ENCODE measurements at regions not wholly inside any gene's neighbourhood (a gene's known extent, or its start where the extent isn't known, plus 50 kb on each side); places are given as distances from the start of the nearest gene placed in this dataset.

DNA sequence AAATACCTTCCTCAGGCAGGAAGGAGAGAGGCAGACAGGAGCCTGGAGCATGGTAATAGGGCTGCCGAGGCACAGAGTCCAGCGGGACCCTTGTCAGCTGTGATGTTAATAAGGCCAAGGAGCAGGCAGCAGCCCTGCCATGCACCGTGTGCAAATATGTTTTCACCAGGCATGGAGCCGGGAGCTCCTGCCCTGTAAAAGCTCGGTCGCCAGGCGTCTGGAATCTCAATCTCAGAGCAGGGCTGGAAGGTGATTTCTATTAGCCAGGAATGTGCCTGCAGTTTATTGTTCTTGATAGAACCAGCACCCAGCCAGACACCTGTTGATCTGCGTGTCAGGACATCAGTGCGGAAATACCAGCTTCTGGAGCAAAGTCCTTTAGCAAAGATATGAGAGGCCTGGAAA lies 469.8 kb downstream of the GLRX3 start:
- Histone ChIP-seq H3K4me1 (ENCODE audit: control insufficient read depth, insufficient read depth, low read length) (peaks cover 30% of the 10 kb centered on the region), H3K27ac (ENCODE audit: low read length) (peak overlapping the region; percentile 96), H3K9me3 (ENCODE audit: control insufficient read depth, low read depth, low read length) (peaks cover 3% of the 10 kb centered on the region), H3K27me3 (ENCODE audit: control insufficient read depth, insufficient read depth, low read length) (no peaks in the 10 kb centered on the region), H3K4me3 (ENCODE audit: low read length) (no peak overlapping the region), H3K36me3 (ENCODE audit: control insufficient read depth, insufficient read depth, low read length) (no peaks in the 10 kb centered on the region)
- no CpG with 5 or more reads among the region's 9 CpGs for WGBS (ENCODE audit: insufficient coverage, low lambda C conversion rate)
- DNase-seq: peak; percentile 91 to 98

- peak; percentile 78 to 90 for DNase-seq
- H3K4me3 ChIP-seq (ENCODE audit: low read length): no peak overlapping the region
- H3K27ac ChIP-seq (ENCODE audit: low read length): peak overlapping the region; percentile 96
- H3K27me3 ChIP-seq (ENCODE audit: control insufficient read depth, insufficient read depth, low read length): no peaks in the 10 kb centered on the region
- peaks cover 30% of the 10 kb centered on the region for H3K4me1 ChIP-seq (ENCODE audit: control insufficient read depth, insufficient read depth, low read length)
- peaks cover 3% of the 10 kb centered on the region for H3K9me3 ChIP-seq (ENCODE audit: control insufficient read depth, low read depth, low read length)
- 35% methylated on average over 2 of the region's 9 CpGs for WGBS (ENCODE audit: insufficient coverage, low lambda C conversion rate)
- no peaks in the 10 kb centered on the region for H3K36me3 ChIP-seq (ENCODE audit: control insufficient read depth, insufficient read depth, low read length)
These were observed 471.2 kb downstream of the GLRX3 start for GRCh38 chr10:130607366-130607765.

DNA sequence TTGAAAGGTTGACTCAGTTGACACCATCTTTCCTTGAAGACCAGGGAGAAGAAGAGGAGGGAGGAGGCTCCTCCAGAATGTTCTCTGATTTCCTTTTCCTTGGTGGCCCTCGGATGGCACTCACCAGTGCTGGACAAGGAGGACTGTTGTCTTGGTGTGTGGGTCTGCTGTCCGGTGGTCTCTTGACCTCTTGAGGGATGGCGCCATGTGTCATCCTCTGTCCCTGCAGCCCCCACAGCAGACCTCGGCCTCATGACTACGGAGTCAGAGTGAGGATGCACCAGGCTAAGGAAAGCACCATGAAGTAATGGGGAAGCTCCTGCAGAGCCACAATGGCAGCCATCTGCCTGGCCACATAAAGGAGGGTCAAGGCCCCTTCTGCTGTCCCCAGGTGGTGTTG lies 475.0 kb downstream of the GLRX3 start:
- Histone ChIP-seq H3K27ac (ENCODE audit: low read length) (no peak overlapping the region), H3K9me3 (ENCODE audit: control insufficient read depth, low read depth, low read length) (no peaks in the 10 kb centered on the region), H3K36me3 (ENCODE audit: control insufficient read depth, insufficient read depth, low read length) (no peaks in the 10 kb centered on the region), H3K27me3 (ENCODE audit: control insufficient read depth, insufficient read depth, low read length) (peaks cover 3% of the 10 kb centered on the region), H3K4me3 (ENCODE audit: low read length) (no peak overlapping the region), H3K4me1 (ENCODE audit: control insufficient read depth, insufficient read depth, low read length) (peaks cover 19% of the 10 kb centered on the region)
- no peak for DNase-seq
- no CpG with 5 or more reads among the region's 5 CpGs for WGBS (ENCODE audit: insufficient coverage, low lambda C conversion rate)

GRCh38 chr10:130615457-130615856 lies 479.3 kb downstream of the GLRX3 start:
- no peak for DNase-seq
- Histone ChIP-seq H3K36me3 (ENCODE audit: control insufficient read depth, insufficient read depth, low read length) (no peaks in the 10 kb centered on the region), H3K4me1 (ENCODE audit: control insufficient read depth, insufficient read depth, low read length) (no peaks in the 10 kb centered on the region), H3K27me3 (ENCODE audit: control insufficient read depth, insufficient read depth, low read length) (peaks cover 3% of the 10 kb centered on the region), H3K27ac (ENCODE audit: low read length) (no peak overlapping the region), H3K4me3 (ENCODE audit: low read length) (no peak overlapping the region), H3K9me3 (ENCODE audit: control insufficient read depth, low read depth, low read length) (no peaks in the 10 kb centered on the region)
- WGBS (ENCODE audit: insufficient coverage, low lambda C conversion rate): no CpG with 5 or more reads among the region's 4 CpGs

DNA sequence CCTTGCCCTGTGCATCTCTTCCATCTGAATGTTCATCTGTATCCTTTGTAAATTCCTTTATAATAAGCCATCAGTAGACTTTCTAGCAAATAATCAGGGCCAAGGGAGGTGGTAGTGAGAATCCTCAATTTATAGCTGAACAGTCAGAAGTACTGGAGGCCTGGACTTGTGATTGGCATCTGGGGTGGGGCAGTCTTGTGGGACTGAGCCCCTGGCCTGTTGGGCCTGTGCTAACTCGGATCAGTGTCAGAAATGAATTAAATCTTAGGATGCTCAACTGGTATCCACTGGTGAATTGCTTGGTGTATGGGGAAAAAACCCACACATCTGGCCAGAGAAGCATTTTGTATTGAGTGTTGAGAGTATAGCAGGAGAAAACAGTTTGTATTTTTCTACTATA lies 481.8 kb downstream of the GLRX3 start:
- H3K27me3 ChIP-seq (ENCODE audit: control insufficient read depth, insufficient read depth, low read length): peaks cover 3% of the 10 kb centered on the region
- H3K9me3 ChIP-seq (ENCODE audit: control insufficient read depth, low read depth, low read length): no peaks in the 10 kb centered on the region
- DNase-seq: no peak
- H3K27ac ChIP-seq (ENCODE audit: low read length): no peak overlapping the region
- no peaks in the 10 kb centered on the region for H3K36me3 ChIP-seq (ENCODE audit: control insufficient read depth, insufficient read depth, low read length)
- no peaks in the 10 kb centered on the region for H3K4me1 ChIP-seq (ENCODE audit: control insufficient read depth, insufficient read depth, low read length)
- no CpG with 5 or more reads among the region's 1 CpG for WGBS (ENCODE audit: insufficient coverage, low lambda C conversion rate)
- no peak overlapping the region for H3K4me3 ChIP-seq (ENCODE audit: low read length)

- Histone ChIP-seq H3K4me1 (ENCODE audit: control insufficient read depth, insufficient read depth, low read length) (no peaks in the 10 kb centered on the region), H3K4me3 (ENCODE audit: low read length) (no peak overlapping the region), H3K27me3 (ENCODE audit: control insufficient read depth, insufficient read depth, low read length) (peaks cover 3% of the 10 kb centered on the region), H3K36me3 (ENCODE audit: control insufficient read depth, insufficient read depth, low read length) (no peaks in the 10 kb centered on the region), H3K27ac (ENCODE audit: low read length) (no peak overlapping the region), H3K9me3 (ENCODE audit: control insufficient read depth, low read depth, low read length) (no peaks in the 10 kb centered on the region)
- DNase-seq: no peak
- WGBS (ENCODE audit: insufficient coverage, low lambda C conversion rate): 53% methylated on average over 2 of the region's 2 CpGs
These were observed 482.5 kb downstream of the GLRX3 start for GRCh38 chr10:130618647-130619046.

DNA sequence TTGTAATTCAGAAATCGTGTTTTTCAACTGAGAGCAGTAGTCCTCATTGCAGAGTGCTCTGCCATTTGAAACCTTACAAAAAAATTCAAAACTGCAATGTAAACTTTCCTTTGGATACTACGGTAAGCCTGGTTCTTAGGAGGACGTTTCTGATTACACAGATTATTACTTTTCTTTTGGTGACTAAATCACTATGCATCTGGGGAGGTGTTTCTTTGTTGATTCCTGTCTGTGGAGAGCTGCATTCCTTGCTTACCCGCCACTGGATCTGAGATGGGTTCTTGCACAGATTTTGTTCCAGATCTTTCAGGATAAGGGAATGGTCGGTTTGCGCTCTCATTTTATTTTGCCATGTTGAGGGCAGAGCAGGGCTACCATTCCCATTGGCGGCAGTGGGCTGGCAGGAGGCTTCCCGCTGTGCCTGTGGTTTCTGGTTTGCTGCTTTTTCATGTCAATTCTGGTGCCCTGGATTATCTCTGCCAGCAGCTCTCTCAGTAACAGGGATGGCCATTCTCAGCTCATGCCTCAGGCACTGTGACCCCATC lies 485.1 kb downstream of the GLRX3 start:
- Histone ChIP-seq H3K27ac (ENCODE audit: low read length) (no peak overlapping the region), H3K9me3 (ENCODE audit: control insufficient read depth, low read depth, low read length) (no peaks in the 10 kb centered on the region), H3K36me3 (ENCODE audit: control insufficient read depth, insufficient read depth, low read length) (no peaks in the 10 kb centered on the region), H3K4me1 (ENCODE audit: control insufficient read depth, insufficient read depth, low read length) (no peaks in the 10 kb centered on the region), H3K27me3 (ENCODE audit: control insufficient read depth, insufficient read depth, low read length) (no peaks in the 10 kb centered on the region), H3K4me3 (ENCODE audit: low read length) (no peak overlapping the region)
- 60% methylated on average over 1 of the region's 8 CpGs for WGBS (ENCODE audit: insufficient coverage, low lambda C conversion rate)
- DNase-seq: no peak

- no peaks in the 10 kb centered on the region for H3K4me1 ChIP-seq (ENCODE audit: control insufficient read depth, insufficient read depth, low read length)
- no peaks in the 10 kb centered on the region for H3K36me3 ChIP-seq (ENCODE audit: control insufficient read depth, insufficient read depth, low read length)
- no peaks in the 10 kb centered on the region for H3K9me3 ChIP-seq (ENCODE audit: control insufficient read depth, low read depth, low read length)
- H3K27ac ChIP-seq (ENCODE audit: low read length): no peak overlapping the region
- no peak overlapping the region for H3K4me3 ChIP-seq (ENCODE audit: low read length)
- no peak for DNase-seq
- WGBS (ENCODE audit: insufficient coverage, low lambda C conversion rate): no CpG with 5 or more reads among the region's 4 CpGs
- no peaks in the 10 kb centered on the region for H3K27me3 ChIP-seq (ENCODE audit: control insufficient read depth, insufficient read depth, low read length)
These were observed 487.6 kb downstream of the GLRX3 start for GRCh38 chr10:130623680-130624267.

DNA sequence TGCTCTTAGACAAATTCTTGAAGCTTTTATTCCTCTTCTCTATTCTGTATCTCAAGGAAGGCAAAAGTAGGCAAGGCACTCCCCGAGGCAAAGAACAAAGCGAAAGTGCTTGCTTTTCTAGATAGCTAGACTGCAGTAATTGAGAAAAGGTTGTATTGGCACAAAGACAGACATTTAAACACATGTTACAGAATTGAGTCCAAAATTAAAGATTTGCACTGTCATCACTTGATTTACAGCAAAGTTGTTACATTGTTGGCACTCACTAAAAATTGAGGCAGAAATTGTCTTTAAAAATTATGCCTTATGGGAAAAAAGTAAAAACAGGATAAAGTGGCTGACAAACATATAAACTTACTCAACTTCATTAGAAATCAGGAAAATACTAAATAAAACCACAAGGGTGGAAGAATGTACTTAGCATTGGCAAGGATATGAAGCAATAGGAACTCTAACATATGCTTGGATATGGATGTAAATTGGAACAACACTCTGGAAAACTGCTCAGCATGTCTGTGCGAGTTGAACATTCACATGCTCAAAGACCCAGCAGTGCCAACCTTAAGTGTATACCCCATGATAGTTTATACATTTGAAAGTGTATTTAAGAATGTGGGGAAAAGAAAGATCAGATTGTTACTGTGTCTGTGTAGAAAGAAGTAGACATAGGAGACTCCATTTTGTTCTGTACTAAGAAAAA lies 491.3 kb downstream of the GLRX3 start:
- Histone ChIP-seq H3K36me3 (ENCODE audit: control insufficient read depth, insufficient read depth, low read length) (no peaks in the 10 kb centered on the region), H3K9me3 (ENCODE audit: control insufficient read depth, low read depth, low read length) (no peaks in the 10 kb centered on the region), H3K27me3 (ENCODE audit: control insufficient read depth, insufficient read depth, low read length) (no peaks in the 10 kb centered on the region), H3K4me1 (ENCODE audit: control insufficient read depth, insufficient read depth, low read length) (no peaks in the 10 kb centered on the region), H3K27ac (ENCODE audit: low read length) (no peak overlapping the region), H3K4me3 (ENCODE audit: low read length) (no peak overlapping the region)
- DNase-seq: no peak
- WGBS (ENCODE audit: insufficient coverage, low lambda C conversion rate): no CpG with 5 or more reads among the region's 3 CpGs

DNA sequence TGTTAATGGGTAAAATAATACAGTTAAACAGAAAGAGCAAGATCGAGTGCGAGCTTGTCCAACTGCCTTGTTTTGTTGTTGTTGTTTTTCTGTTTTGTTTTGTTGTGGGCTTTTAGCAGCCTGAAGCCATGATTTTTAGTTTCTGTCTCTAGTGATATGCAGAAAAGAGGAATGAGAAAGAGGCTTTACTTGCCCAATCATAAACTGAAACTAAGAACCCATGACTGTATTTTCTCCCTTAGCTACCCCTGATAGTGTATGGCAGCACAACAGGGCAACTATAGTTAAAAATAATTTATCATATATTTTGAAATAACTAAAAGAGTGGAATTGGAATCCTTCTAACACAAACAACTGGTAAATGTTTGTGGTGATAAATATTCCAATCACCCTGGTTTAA lies 493.9 kb downstream of the GLRX3 start:
- H3K4me3 ChIP-seq (ENCODE audit: low read length): no peak overlapping the region
- H3K9me3 ChIP-seq (ENCODE audit: control insufficient read depth, low read depth, low read length): no peaks in the 10 kb centered on the region
- WGBS (ENCODE audit: insufficient coverage, low lambda C conversion rate): no CpG with 5 or more reads among the region's 2 CpGs
- H3K36me3 ChIP-seq (ENCODE audit: control insufficient read depth, insufficient read depth, low read length): no peaks in the 10 kb centered on the region
- no peaks in the 10 kb centered on the region for H3K27me3 ChIP-seq (ENCODE audit: control insufficient read depth, insufficient read depth, low read length)
- H3K4me1 ChIP-seq (ENCODE audit: control insufficient read depth, insufficient read depth, low read length): no peaks in the 10 kb centered on the region
- H3K27ac ChIP-seq (ENCODE audit: low read length): no peak overlapping the region
- DNase-seq: no peak
